ENCODE measurements at regions not wholly inside any gene's neighbourhood (a gene's known extent, or its start where the extent isn't known, plus 50 kb on each side); places are given as distances from the start of the nearest gene placed in this dataset.

GRCh38 chr22:22946131-22946530, 58.5 kb downstream of the IGLL5 start:
- H3K36me3 ChIP-seq: no peaks in the 10 kb centered on the region
- no peaks in the 10 kb centered on the region for H3K4me1 ChIP-seq
- no peak for TF ChIP-seq POLR2A (IDR thresholded peaks at IDR 0.05)
- TF ChIP-seq CTCF (IDR thresholded peaks at IDR 0.05): no peak
- WGBS, 2 donors: 71% methylated on average over 5 of the region's 5 CpGs
- intact Hi-C loops (cut with DNase I): no loop called here
- H3K4me3 ChIP-seq (replicated peaks in 1 of 3): no peak overlapping the region
- DNase-seq: no peak
- H3K9me3 ChIP-seq: no peaks in the 10 kb centered on the region
- H3K27ac ChIP-seq: no peak overlapping the region
- no peaks in the 10 kb centered on the region for H3K27me3 ChIP-seq

DNA sequence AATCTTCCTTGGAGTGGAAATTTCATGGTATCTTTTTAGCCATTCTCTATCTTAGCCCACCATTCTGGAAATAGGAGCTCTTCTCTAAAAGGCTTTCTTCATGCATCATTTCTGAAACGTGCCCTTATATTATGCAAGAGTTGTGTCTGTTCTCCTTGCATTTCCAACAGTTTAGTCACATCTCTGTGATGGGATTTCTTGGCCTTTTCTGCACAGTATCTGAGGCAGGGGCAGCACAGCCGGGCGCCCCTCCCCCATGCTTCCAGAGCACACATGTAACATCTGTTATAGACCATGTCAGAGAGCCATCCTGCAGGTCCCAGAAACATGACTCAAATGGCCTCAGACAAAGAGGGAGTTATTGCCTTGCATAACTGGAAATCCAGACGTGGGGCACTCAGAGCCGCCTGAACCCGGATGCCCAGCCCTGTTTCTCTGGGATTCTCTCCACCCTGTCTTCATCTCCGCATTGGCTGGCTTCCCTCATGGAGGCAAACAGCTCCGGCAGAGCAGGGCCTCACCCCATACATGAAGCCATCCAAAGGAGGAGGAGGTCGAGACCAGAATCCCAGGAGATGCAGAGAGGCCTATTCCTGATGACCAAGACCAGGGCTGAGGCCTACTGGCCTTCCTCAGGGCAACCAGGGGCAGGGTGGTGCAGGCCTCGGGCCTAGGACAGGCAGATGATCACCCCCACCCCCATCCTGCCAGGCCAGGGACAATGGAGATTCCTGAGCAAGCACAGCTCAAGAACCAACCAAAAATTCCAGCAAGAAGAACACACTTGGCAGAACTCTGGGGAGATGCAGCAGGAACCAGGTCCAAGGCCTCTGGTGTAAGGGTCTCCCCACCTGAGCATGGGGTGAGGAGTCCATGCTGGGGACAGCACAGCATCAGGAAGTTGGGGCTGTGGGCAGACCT, 61.3 kb downstream of the IGLL5 start:
- Histone ChIP-seq H3K9me3 (no peaks in the 10 kb centered on the region), H3K4me3 (replicated peaks in 1 of 3) (no peak overlapping the region), H3K36me3 (no peaks in the 10 kb centered on the region), H3K27me3 (no peaks in the 10 kb centered on the region), H3K27ac (no peak overlapping the region), H3K4me1 (no peaks in the 10 kb centered on the region)
- WGBS, 2 donors: 82 to 91% methylated on average over 10 of the region's 10 CpGs
- TF ChIP-seq POLR2A (IDR thresholded peaks at IDR 0.05): no peak
- no peak for TF ChIP-seq CTCF (IDR thresholded peaks at IDR 0.05)
- intact Hi-C loops (cut with DNase I): no loop called here
- DNase-seq: no peak

GRCh38 chr22:22949953-22950352, 62.3 kb downstream of the IGLL5 start:
- H3K9me3 ChIP-seq: no peaks in the 10 kb centered on the region
- no peaks in the 10 kb centered on the region for H3K27me3 ChIP-seq
- no peaks in the 10 kb centered on the region for H3K36me3 ChIP-seq
- H3K27ac ChIP-seq: no peak overlapping the region
- H3K4me3 ChIP-seq (replicated peaks in 1 of 3): no peak overlapping the region
- intact Hi-C loops (cut with DNase I): loop anchor here (5.0 kb wide), 1 partner anchor 103 kb away; no protein-coding TSS in a partner anchor
- no peak for DNase-seq
- 86 to 92% methylated on average over 1 of the region's 1 CpG for WGBS, 2 donors
- no peak for TF ChIP-seq POLR2A (IDR thresholded peaks at IDR 0.05)
- no peak for TF ChIP-seq CTCF (IDR thresholded peaks at IDR 0.05)
- H3K4me1 ChIP-seq: no peaks in the 10 kb centered on the region

GRCh38 chr22:22951035-22951434, 63.4 kb downstream of the IGLL5 start:
- Histone ChIP-seq H3K9me3 (no peaks in the 10 kb centered on the region), H3K27ac (no peak overlapping the region), H3K4me3 (replicated peaks in 1 of 3) (no peak overlapping the region), H3K27me3 (no peaks in the 10 kb centered on the region), H3K36me3 (no peaks in the 10 kb centered on the region), H3K4me1 (no peaks in the 10 kb centered on the region)
- DNase-seq: no peak
- 92 to 100% methylated on average over 4 of the region's 4 CpGs for WGBS, 2 donors
- intact Hi-C loops (cut with DNase I): loop anchor here (5.0 kb wide), 1 partner anchor 104 kb away; no protein-coding TSS in a partner anchor
- TF ChIP-seq CTCF (IDR thresholded peaks at IDR 0.05) (no peak), POLR2A (IDR thresholded peaks at IDR 0.05) (no peak)
